GM12875 (cell line): ENCODE measurements at regions not wholly inside any gene's neighbourhood (a gene's known extent, or its start where the extent isn't known, plus 50 kb on each side); places are given as distances from the start of the nearest gene placed in this dataset.

Experiments used
- H3K4me3 ChIP-seq: one replicate; pipeline ENCODE4 v1.5.1; 2011; ENCODE audit warnings: low read depth, low read length, control low read depth
- TF ChIP-seq, protein P1 (sequence below): IDR thresholded peaks from 2 replicates; pipeline ENCODE4 v1.5.1; 2011; ENCODE audit warnings: low read depth, mild to moderate bottlenecking, control low read depth, inconsistent platforms, low read length, moderate library complexity, borderline replicate concordance; ENCODE audit not compliant: insufficient read depth

DNA sequence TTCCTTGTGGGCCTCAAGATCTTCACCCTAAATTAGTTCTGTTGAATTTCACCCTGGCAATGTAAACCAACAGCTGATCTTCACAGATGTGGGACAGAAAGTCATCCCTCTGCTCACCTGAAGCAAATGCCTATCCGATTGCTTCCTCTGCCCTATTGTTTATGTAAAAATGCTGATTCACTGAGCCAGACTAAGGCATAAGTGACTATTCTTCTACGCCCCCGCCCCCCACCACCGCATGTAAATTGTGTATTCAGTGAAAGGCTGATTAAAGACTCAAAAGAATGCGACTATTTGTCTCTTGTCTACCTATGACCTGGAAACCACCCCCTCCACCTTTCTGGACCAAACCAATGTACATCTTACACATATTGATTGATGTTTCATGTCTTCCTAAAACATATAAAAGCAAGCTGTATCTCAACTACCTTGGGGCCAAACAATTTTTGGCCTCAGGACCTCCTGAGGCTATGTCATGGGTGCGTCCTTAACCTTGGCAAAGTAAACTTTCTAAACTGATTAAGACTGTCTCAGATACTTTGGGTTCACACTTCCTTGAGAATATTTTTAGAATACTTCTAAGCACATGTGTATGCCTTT is 129.7 kb upstream of the BOD1 start:
- H3K4me3 ChIP-seq, result no peak overlapping the region
- TF ChIP-seq, protein P1, sequence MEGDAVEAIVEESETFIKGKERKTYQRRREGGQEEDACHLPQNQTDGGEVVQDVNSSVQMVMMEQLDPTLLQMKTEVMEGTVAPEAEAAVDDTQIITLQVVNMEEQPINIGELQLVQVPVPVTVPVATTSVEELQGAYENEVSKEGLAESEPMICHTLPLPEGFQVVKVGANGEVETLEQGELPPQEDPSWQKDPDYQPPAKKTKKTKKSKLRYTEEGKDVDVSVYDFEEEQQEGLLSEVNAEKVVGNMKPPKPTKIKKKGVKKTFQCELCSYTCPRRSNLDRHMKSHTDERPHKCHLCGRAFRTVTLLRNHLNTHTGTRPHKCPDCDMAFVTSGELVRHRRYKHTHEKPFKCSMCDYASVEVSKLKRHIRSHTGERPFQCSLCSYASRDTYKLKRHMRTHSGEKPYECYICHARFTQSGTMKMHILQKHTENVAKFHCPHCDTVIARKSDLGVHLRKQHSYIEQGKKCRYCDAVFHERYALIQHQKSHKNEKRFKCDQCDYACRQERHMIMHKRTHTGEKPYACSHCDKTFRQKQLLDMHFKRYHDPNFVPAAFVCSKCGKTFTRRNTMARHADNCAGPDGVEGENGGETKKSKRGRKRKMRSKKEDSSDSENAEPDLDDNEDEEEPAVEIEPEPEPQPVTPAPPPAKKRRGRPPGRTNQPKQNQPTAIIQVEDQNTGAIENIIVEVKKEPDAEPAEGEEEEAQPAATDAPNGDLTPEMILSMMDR, result no peak

DNA sequence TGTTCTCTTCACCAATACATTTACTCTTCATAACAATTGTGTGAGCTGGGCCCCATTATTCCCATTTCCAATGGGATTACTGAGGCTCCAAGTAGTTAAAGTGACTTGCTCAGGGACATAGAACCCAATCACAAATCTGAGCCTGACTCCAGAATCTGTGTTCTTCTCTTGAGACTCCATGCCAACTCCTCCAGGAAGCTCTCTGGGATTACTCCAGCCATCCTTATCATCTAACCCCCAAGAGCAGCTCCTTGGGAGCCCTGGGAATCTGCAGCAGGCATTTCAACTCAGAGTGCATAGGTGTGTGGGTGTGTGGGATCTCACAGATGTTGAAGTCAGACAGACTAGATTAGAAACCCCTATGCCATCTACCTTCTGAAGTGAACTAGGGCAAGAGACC is 131.4 kb upstream of the BOD1 start:
- H3K4me3 ChIP-seq, result no peak overlapping the region
- TF ChIP-seq, protein P1, result no peak

DNA sequence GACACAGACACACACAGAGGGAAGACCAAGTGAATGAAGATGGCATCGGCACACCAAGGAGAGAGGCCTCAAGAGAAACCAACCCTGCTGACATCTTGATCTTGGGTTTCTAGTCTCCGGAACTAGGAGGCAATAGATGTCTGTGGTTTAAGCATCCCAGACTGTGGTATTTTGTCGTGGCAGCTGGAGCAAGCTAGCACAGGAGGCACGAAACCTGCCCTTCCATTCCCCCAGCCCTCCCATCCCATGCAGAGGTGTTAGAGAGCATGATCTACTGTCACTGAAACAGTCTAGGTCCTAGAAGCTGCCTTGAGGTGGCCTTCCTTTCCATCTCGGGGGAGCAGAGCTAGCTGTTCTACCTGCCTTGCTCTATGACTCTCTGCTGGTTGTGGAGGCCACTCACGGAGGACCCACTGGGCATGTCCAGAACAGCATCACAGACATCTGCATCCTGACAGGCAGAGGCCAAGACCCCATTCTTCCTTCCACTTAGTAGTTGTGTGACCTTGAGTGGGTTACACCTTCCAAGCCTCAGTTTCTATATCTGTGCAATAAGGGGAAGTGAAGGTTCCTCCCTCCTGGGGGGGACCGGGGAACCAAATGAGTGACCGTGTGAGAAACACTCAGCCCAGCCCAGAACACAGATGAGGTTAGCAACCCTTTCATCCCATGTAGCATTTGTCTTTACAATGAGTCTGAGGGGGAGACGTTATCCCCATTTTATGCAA is 134.3 kb upstream of the BOD1 start:
- TF ChIP-seq, protein P1, result no peak
- no peak overlapping the region for H3K4me3 ChIP-seq

DNA sequence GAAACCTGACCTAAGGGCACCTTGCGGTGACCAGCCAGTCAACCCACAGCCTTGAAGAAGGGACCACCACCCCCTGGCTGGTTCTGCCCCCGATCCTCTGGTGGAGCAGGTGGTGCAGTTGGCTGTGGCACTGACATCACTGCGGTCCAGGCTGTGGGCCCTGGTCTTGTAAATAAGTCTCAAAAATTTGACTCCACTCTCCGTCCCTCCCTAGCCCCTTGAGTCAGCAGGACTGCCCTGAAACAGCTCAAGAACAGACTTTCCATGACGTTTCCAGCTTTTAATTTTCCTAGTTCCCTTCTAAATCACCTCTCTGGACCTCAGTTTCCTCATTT is 134.8 kb upstream of the BOD1 start:
- H3K4me3 ChIP-seq, result no peak overlapping the region
- TF ChIP-seq, protein P1, result no peak

DNA sequence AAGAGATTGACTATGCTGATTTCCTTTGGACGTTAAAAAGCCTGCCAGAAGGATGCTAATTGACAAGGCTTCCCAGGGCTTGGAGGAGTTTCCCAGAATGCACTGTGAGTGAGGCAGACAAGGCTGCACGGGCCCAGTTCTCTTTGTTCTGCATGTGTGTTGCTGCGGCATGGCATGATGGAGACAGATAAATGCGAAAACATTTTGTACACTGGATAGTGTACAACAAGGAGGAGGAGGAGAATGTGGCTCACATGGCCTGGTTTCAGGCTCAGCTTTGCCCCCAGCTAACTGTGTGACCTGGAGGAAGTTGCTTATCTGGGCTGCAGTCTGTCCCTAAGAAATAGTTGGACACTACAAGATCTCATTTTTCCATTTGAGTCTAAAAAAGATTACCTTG is 135.5 kb upstream of the CPEB4 start:
- TF ChIP-seq, protein P1, result no peak
- H3K4me3 ChIP-seq, result no peak overlapping the region

DNA sequence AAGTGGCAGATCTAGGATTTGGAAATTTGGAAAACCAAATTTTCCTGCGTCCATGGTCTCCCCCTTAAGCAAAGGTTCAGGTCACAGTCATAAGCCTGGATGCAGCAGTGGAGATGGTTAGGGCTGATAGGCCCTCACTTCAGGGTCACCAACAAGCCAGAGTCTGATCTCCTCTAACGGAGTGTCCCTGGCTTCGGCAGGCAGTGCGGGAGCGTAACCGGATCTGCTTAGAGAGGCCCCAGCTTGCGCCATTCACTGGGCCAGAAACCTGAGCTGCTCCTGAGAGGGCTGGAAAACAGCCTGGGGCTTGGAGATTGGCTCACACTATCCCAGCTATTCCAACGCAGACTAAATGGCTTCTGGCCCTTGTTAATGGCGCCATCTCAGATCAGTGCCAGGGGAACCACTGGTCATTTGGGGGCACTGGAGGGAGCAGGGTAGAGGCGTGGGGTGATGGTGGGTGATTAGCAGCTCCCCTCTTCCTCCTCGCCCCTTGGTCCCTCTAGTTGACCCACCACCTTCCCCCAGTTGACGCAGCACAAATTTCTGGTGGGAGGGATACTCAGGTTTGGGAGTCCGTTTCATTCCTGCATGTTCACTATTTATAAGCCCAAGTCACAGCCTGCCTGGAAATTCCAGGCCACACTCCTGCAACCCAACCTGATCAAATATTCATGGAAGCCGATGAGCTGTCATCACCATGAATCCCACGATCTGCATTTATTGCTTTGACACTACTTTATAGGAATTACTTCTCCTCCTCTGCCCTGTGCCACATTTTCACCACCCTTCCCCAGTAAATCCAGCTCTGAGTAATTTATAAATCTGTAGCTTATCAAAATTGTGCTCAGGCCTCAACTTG is 134.6 kb upstream of the CPEB4 start:
- H3K4me3 ChIP-seq, result no peak overlapping the region
- TF ChIP-seq, protein P1, result no peak
